Thyroid gland (tissue), 4 donors: ENCODE measurements at regions not wholly inside any gene's neighbourhood (a gene's known extent, or its start where the extent isn't known, plus 50 kb on each side); places are given as distances from the start of the nearest gene placed in this dataset.

Experiments used
- CTCF ChIP-seq, 6 experiments: fragments of 200-600 bp in 3 of 6; fragments of 450-650 bp in 3 of 6; sonication (generic) in 3 of 6; IDR thresholded peaks; one replicate each; pipeline ENCODE4 v1.5.1; 2016 to 2019; ENCODE audit warnings: antibody characterized with exemption in 6 of 6, mild to moderate bottlenecking in 2 of 6, inconsistent platforms in 1 of 6, moderate library complexity in 1 of 6
- POLR2A ChIP-seq, 2 donors: fragments of 450-650 bp; IDR thresholded peaks; one replicate each; pipeline ENCODE4 v1.6.1; 2017; ENCODE audit warnings: antibody characterized with exemption in 2 of 2, mild to moderate bottlenecking in 2 of 2, moderate library complexity in 1 of 2

- no peak for TF ChIP-seq CTCF (IDR thresholded peaks at IDR 0.05)
- no peak for TF ChIP-seq POLR2A (IDR thresholded peaks at IDR 0.05)
Observed at GRCh38 chr7:56570968-56571367, 454.8 kb upstream of the NUPR2 start.
